T-cell (primary cell): ENCODE measurements at regions not wholly inside any gene's neighbourhood (a gene's known extent, or its start where the extent isn't known, plus 50 kb on each side); places are given as distances from the start of the nearest gene placed in this dataset.

ENCODE experiments used
- ATAC-seq, 4 experiments: fragments of 200-7000 bp in 3 of 4; fragments of 150-1000 bp in 1 of 4; cut with Tn5 transposase; replicated peaks in 1 of 4; 1 replicate in 3 of 4; 2 replicates in 1 of 4; pipeline ENCODE4 v1.10.0; 2021; ENCODE audit warnings: moderate library complexity in 3 of 4, mild to moderate bottlenecking in 2 of 4, moderate number of reproducible peaks in 1 of 4
- CTCF ChIA-PET, 2 donors: fragments of 300-600 bp; sonication (Branson Sonifier 250); formaldehyde crosslinking; loops; one replicate each; lab custom pipeline; 2022; ENCODE audit warnings: antibody characterized with exemption in 2 of 2; lab: Charles Lee
- POLR2A ChIA-PET, 2 donors: fragments of 300-600 bp; sonication (Branson Sonifier 250); formaldehyde crosslinking; loops; one replicate each; lab custom pipeline; 2022; ENCODE audit warnings: antibody characterized with exemption in 2 of 2; lab: Charles Lee
- DNase-seq, 35 experiments: peaks; one replicate each; pipeline versions ENCODE4 v3.0.0 to v3.0.0-alpha.2; 2013 to 2023
- H3K27ac ChIP-seq: one replicate; pipeline ENCODE4 v1.5.1; 2013; ENCODE audit warnings: low read length
- H3K27me3 ChIP-seq, 2 experiments: replicated peaks in 1 of 2; 1 replicate in 1 of 2; 2 replicates in 1 of 2; pipeline versions ENCODE4 v1.6.1 to v1.7.0; 2013; ENCODE audit warnings: low read length in 1 of 2, mixed read lengths in 1 of 2; ENCODE audit not compliant: control insufficient read depth in 2 of 2, insufficient read depth in 2 of 2; ENCODE audit errors: extremely low read depth in 1 of 2
- H3K36me3 ChIP-seq, 2 donors: 1 replicate in 1 of 2; 2 replicates in 1 of 2; pipeline versions ENCODE4 v1.6.1 to v1.7.0; 2013; ENCODE audit warnings: low read length in 1 of 2; ENCODE audit not compliant: control insufficient read depth in 2 of 2, insufficient read depth in 1 of 2; ENCODE audit errors: extremely low read depth in 1 of 2
- H3K4me1 ChIP-seq, 2 experiments: 1 replicate in 1 of 2; 2 replicates in 1 of 2; pipeline versions ENCODE4 v1.6.1 to v1.7.0; 2013; ENCODE audit warnings: low read length in 2 of 2, mixed read lengths in 1 of 2; ENCODE audit not compliant: insufficient read depth in 2 of 2, control insufficient read depth in 1 of 2; ENCODE audit errors: extremely low read depth in 1 of 2
- H3K4me3 ChIP-seq, 2 donors: 1 replicate in 1 of 2; 2 replicates in 1 of 2; pipeline versions ENCODE4 v1.5.1 to v1.7.0; 2013; ENCODE audit warnings: mild to moderate bottlenecking in 2 of 2, low read length in 1 of 2, moderate library complexity in 1 of 2; ENCODE audit not compliant: control insufficient read depth in 1 of 2; ENCODE audit errors: extremely low read depth in 1 of 2
- H3K9me3 ChIP-seq: 2 replicates; pipeline ENCODE4 v1.7.0; 2013
- H3K27ac Mint-ChIP-seq, 2 donors: one replicate each; pipeline ENCODE4 v1.8.0; 2020 to 2021; ENCODE audit warnings: mild to moderate bottlenecking in 2 of 2, mixed read lengths in 2 of 2
- H3K27me3 Mint-ChIP-seq, 2 donors: one replicate each; pipeline ENCODE4 v1.8.0; 2021 to 2022; ENCODE audit warnings: mixed read lengths in 2 of 2
- H3K36me3 Mint-ChIP-seq: one replicate; pipeline ENCODE4 v1.8.0; 2021; ENCODE audit warnings: mixed read lengths
- H3K4me1 Mint-ChIP-seq, 3 donors: one replicate each; pipeline ENCODE4 v1.8.0; 2020 to 2022; ENCODE audit warnings: mixed read lengths in 3 of 3, mild to moderate bottlenecking in 1 of 3
- H3K4me3 Mint-ChIP-seq, 3 donors: one replicate each; pipeline ENCODE4 v1.8.0; 2020 to 2022; ENCODE audit warnings: mild to moderate bottlenecking in 3 of 3, mixed read lengths in 3 of 3, moderate library complexity in 3 of 3
- H3K9me3 Mint-ChIP-seq, 3 donors: one replicate each; pipeline ENCODE4 v1.8.0; 2020 to 2022; ENCODE audit warnings: mixed read lengths in 3 of 3
- WGBS: methylation state at CpG from one replicate; pipeline ENCODE4 v1.1.5; 2013; ENCODE audit warnings: missing lambda C conversion rate; ENCODE audit not compliant: insufficient coverage; 5-methylcytosine and 5-hydroxymethylcytosine counted together

DNA sequence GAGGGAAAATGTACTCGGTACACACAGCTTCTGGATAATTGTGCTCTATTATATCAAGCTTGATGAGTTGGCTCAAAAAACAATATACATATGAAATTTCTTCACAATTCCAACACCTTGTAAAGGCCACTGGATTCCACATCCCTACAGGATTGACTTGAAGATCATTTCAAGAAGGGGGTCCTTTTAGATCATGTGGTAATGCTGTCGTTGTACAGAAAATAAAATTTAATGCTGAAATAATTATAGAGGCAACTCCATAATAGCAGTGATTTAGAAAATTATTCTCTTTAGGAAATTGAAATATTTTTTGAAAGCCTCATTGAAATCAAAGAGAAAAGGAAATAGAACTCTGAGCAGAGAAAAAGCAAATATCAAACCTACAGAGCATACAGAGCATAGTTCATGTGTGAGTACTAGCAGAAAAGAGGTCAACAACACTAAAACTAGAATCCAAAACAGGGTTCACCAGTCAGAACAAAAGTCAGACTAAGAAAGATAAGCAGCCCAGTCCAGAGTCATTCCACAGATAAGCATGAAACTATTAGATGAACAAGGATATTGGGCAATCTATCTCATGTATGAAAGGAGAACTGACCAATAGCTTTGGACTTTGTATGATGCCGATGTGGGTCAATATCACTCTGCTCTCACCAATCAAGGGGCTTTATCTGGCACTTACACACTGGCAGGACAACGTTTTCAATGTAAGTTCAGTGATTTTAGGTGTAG lies 79.5 kb upstream of the PALMD start:
- Histone ChIP-seq H3K27me3 (no peaks in the 10 kb centered on the region), H3K4me3 (no peak overlapping the region), H3K4me1 (no peaks in the 10 kb centered on the region), H3K9me3 (no peaks in the 10 kb centered on the region), H3K36me3 (no peaks in the 10 kb centered on the region), H3K27ac (no peak overlapping the region)
- CTCF ChIA-PET, result no interaction called here
- H3K27ac Mint-ChIP-seq, result no peak overlapping the region
- no peak overlapping the region for H3K4me3 Mint-ChIP-seq
- DNase-seq, result no peak
- no CpG with 5 or more reads among the region's 4 CpGs for WGBS
- H3K9me3 Mint-ChIP-seq, result peaks cover 0 to 4% (median 0%) of the 10 kb centered on the region in 3 donors
- no peaks in the 10 kb centered on the region for H3K27me3 Mint-ChIP-seq
- POLR2A ChIA-PET, result no interaction called here
- no peak for ATAC-seq
- no peaks in the 10 kb centered on the region for H3K36me3 Mint-ChIP-seq
- H3K4me1 Mint-ChIP-seq, result no peaks in the 10 kb centered on the region

DNA sequence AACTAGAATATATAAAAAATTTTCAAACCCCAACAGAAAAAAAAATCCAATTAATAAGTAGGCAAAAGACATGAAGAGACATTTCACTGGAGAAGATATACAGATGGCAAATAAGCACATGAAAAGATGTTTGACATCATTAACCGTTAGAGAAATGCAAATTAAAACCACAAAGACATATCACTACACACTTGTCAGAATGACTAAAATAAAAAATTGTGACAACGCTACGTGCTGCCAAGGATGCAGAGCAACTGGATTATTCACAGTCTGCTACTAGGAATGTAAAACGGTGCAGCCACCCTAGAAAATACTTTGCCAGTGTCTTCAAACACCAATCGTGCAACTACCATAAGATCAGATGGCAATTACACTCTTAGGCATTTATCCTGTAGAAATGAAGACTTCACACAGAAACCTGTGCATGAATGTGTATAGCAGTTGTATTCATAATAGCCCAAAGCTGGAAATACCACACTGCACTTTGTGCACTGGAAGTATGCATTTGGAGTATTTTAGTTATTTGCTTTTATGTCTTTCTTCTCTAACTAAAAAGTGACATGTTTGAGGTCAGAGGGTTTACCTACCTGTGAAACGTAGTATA lies 75.3 kb upstream of the PALMD start:
- ChIA-PET CTCF (no interaction called here), POLR2A (no interaction called here)
- DNase-seq, result no peak
- Mint-ChIP-seq H3K27me3 (no peaks in the 10 kb centered on the region), H3K9me3 (no peaks in the 10 kb centered on the region), H3K4me1 (no peaks in the 10 kb centered on the region), H3K4me3 (no peak overlapping the region), H3K36me3 (no peaks in the 10 kb centered on the region), H3K27ac (no peak overlapping the region)
- H3K27me3 ChIP-seq, result no peaks in the 10 kb centered on the region
- no peak for ATAC-seq
- no peaks in the 10 kb centered on the region for H3K4me1 ChIP-seq
- no peaks in the 10 kb centered on the region for H3K36me3 ChIP-seq
- no peak overlapping the region for H3K4me3 ChIP-seq
- H3K27ac ChIP-seq, result no peak overlapping the region
- H3K9me3 ChIP-seq, result no peaks in the 10 kb centered on the region
- WGBS, result 62% methylated on average over 3 of the region's 6 CpGs

DNA sequence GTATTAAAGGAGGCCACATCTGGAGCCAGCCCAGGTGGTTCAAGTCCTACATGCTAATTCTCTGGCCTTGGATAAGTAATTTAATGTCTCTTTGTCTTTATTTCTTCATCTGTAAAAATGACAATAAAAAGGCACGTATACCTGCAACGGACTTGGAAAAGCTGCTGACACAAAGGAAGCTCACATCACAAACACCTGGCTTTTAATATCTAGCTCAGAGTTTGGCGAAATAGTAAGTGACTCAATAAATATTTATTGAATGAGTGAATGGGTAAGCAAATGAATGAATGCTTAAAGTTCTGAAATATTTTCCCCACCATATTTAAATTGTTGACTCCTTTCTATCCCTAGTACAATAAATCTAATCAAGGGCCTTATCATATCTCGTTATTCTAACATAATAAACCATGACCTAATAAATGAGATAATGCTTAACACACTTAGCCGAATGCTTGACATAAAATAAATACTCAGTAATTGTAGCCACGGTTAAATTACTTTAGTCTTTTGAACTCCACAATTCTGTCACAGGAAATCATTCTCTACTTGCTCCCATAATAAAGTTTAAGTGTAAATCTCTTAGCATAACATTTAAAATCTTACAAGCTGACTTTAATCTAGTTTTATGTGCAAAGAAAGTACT lies 74.7 kb upstream of the PALMD start:
- Histone ChIP-seq H3K27ac (no peak overlapping the region), H3K4me1 (no peaks in the 10 kb centered on the region), H3K36me3 (no peaks in the 10 kb centered on the region), H3K4me3 (no peak overlapping the region), H3K27me3 (no peaks in the 10 kb centered on the region), H3K9me3 (no peaks in the 10 kb centered on the region)
- CTCF ChIA-PET, result no interaction called here
- H3K27me3 Mint-ChIP-seq, result no peaks in the 10 kb centered on the region
- DNase-seq (no peak), ATAC-seq (no peak)
- POLR2A ChIA-PET, result no interaction called here
- no CpG with 5 or more reads among the region's 6 CpGs for WGBS
- no peak overlapping the region for H3K4me3 Mint-ChIP-seq
- no peaks in the 10 kb centered on the region for H3K4me1 Mint-ChIP-seq
- H3K36me3 Mint-ChIP-seq, result no peaks in the 10 kb centered on the region
- no peaks in the 10 kb centered on the region for H3K9me3 Mint-ChIP-seq
- no peak overlapping the region for H3K27ac Mint-ChIP-seq

DNA sequence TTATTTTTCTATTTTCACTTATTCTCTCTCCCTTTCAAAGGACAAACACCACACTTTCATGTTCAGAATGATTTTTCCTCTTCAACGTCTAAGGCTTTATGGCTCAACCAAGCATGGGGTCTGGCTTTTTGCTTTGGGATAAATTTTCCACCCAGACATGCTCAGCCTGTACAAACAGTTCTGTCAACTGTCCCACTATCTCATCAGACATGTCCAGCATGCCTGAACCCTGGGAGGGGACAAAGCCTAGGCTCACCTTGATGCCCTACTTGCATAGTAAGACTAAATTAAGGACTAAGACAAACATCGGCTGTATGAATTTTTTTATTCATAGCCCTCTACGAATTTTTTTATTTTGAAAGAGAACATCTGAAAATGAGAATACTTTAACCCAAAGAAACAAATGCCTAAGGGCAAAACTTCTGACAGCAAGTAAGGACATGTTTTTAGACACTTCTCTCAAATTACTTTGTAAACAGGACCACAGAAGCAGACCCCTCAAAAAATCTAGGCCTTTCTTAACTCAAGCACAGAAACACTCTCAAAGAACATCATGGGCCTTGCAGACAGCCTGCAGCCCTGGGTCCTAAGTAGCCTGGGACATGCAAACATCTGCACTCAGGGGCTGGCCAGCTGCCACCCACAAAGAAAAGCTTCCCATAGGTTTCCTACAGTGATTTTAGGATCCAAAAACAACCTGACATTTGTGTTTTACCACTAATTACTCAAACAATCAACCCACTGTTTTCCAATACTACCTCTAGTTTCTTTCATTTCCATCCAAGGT lies 72.3 kb upstream of the PALMD start:
- Mint-ChIP-seq H3K4me1 (no peaks in the 10 kb centered on the region), H3K4me3 (no peak overlapping the region), H3K27me3 (peaks cover 0 to 1% of the 10 kb centered on the region in 2 donors), H3K27ac (no peak overlapping the region), H3K36me3 (no peaks in the 10 kb centered on the region), H3K9me3 (no peaks in the 10 kb centered on the region)
- no peaks in the 10 kb centered on the region for H3K4me1 ChIP-seq
- DNase-seq, result no peak
- H3K27ac ChIP-seq, result no peak overlapping the region
- CTCF ChIA-PET, result no interaction called here
- ATAC-seq, result no peak
- no peaks in the 10 kb centered on the region for H3K36me3 ChIP-seq
- no peak overlapping the region for H3K4me3 ChIP-seq
- POLR2A ChIA-PET, result no interaction called here
- 75% methylated on average over 1 of the region's 3 CpGs for WGBS
- H3K9me3 ChIP-seq, result no peaks in the 10 kb centered on the region
- H3K27me3 ChIP-seq, result no peaks in the 10 kb centered on the region

DNA sequence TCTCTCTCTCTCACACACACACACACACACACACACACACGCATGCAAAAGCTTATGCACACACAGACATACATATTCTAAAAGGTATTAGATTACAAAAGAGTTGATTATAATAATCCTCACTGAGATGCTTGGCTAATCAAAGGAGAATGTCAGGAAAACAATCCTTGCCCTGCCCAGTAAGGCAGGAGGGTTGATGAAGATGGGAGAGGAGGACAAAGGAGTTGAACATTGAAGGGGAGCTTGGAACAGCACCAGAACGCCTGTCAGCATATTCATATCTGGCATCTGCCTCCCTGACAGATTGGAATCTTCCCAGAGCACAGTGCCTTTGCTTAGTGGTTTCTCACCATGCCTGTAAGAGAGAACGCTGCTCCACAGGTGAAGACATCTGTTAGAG lies 68.6 kb upstream of the PALMD start:
- WGBS, result 29% methylated on average over 1 of the region's 3 CpGs
- H3K4me1 Mint-ChIP-seq, result no peaks in the 10 kb centered on the region
- CTCF ChIA-PET, result no interaction called here

DNA sequence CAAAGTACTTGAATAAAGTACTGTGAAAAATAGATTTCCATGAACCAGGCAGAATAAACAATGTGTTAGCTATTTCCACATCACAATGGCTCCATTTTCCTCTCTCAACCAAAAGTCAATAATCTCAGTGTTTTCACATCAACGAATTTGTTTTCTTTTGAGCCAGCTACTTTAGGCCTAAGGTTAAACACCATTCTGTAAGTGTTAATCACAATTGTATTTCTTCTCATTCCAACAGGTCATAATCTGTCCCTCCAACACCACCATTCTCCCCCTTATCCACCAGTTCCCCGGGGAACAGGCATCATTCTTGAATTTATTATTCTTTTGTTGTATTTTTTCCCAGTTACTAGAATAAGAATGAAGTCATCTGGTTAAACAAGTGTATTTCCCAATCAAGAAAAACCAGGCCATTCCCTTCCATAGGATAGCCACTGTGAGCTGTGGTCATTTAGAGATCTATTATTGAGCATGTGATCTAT lies 66.2 kb upstream of the PALMD start:
- ChIA-PET CTCF (no interaction called here), POLR2A (no interaction called here)
- no peaks in the 10 kb centered on the region for H3K36me3 Mint-ChIP-seq
- peaks cover 0 to 3% (median 0%) of the 10 kb centered on the region in 3 donors for H3K9me3 Mint-ChIP-seq
- Histone ChIP-seq H3K4me1 (no peaks in the 10 kb centered on the region), H3K27ac (no peak overlapping the region), H3K27me3 (no peaks in the 10 kb centered on the region), H3K4me3 (no peak overlapping the region), H3K9me3 (no peaks in the 10 kb centered on the region), H3K36me3 (no peaks in the 10 kb centered on the region)
- no peak for ATAC-seq
- no peaks in the 10 kb centered on the region for H3K4me1 Mint-ChIP-seq
- DNase-seq, result no peak
- WGBS, result 10% methylated on average over 1 of the region's 2 CpGs
- H3K27ac Mint-ChIP-seq, result no peak overlapping the region
- no peak overlapping the region for H3K4me3 Mint-ChIP-seq
- H3K27me3 Mint-ChIP-seq, result peaks cover 4 to 7% of the 10 kb centered on the region in 2 donors

More for the DNA sequence above, 68.6 kb upstream of the PALMD start:
- Histone ChIP-seq H3K27ac (no peak overlapping the region), H3K4me3 (no peak overlapping the region), H3K4me1 (no peaks in the 10 kb centered on the region), H3K36me3 (no peaks in the 10 kb centered on the region), H3K27me3 (no peaks in the 10 kb centered on the region), H3K9me3 (no peaks in the 10 kb centered on the region)
- H3K27me3 Mint-ChIP-seq, result peaks cover 4 to 7% of the 10 kb centered on the region in 2 donors
- H3K27ac Mint-ChIP-seq, result no peak overlapping the region
- POLR2A ChIA-PET, result no interaction called here
- H3K36me3 Mint-ChIP-seq, result no peaks in the 10 kb centered on the region
- H3K9me3 Mint-ChIP-seq, result no peaks in the 10 kb centered on the region
- H3K4me3 Mint-ChIP-seq, result no peak overlapping the region
- DNase-seq (no peak), ATAC-seq (no peak)
